ENCODE measurements at regions not wholly inside any gene's neighbourhood (a gene's known extent, or its start where the extent isn't known, plus 50 kb on each side); places are given as distances from the start of the nearest gene placed in this dataset.
"Not testable (repeated sequence)": the region's sequence is repeated elsewhere in the genome, so short reads cannot be mapped to it uniquely, and the experiment has no call there.

DNA sequence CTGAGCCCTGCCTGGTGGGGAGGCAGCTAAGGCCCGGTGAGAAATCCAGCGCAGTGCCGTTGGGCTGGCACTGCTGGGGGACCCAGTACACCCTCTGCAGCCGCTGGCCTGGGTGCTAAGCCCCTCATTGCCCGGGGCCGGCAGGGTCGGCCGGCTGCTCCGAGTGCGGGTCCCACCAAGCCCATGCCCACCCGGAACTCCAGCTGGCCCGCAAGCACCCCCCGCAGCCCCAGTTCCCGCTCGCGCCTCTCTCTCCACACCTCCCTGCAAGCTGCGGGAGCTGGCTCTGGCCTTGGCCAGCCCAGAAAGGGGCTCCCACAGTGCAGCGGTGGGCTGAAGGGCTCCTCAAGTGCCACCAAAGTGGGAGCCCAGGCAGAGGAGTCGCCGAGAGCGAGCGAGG is 225.1 kb upstream of the ANKH start:
- not testable (repeated sequence) for DNase-seq (ENCODE audit: low spot score)

DNA sequence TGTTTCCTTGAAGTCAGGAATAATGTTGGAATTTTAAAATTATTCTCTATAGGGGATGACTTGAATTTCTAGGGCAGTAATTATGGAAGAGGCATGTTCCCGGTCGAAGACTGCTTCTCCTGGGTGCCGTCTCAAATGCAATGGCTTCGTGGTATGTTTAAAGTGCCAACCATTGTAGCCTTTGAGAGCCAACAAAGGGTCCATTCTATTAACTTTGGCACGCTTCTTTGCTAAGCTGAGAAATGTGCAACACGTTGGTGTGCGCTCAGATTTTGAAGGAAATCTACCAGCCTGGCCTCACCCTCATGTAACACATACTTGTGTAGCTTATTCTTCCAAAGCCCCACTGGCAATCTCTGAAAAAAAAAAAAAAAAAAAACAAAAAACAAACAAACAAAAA is 221.2 kb upstream of the ANKH start:
- DNase-seq (ENCODE audit: low spot score): no peak

DNA sequence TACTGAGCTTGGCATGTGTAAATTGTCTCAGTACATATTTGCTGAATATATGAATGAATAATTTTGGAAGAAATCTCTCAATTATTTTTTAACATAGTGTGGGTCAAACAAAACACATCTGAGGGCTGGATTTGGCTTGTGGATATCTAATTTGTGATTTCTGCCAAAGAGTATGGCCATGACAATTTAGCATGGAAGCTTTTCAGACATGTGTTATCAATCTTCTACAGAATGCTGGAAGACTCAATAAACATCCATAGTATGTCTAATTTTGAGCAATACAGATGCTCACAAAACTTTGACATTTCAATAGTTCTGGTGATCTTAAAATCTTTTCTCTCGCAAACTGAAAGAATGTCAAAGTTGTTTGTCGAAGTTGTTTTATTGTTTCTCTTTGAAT is 214.1 kb upstream of the ANKH start:
- no peak for DNase-seq (ENCODE audit: low spot score)

DNA sequence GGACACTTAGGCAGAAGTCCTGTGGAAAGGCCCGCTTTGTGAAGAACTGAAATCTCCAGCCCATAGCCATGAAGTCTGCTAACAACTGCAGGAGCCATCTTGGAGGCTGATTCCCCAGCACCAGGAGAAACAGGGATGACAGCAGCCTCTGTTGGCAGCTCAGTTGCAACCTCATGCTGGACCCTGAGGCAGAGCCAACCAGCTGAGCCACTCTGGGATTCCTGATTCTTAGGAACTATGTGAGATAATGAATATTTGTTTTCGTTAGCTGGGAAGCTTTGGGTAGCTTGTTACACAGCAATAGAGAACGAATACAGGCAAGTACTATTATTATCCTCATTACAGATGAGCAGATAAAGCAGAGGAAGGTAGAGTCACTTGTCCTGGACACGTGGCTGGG is 210.5 kb upstream of the ANKH start:
- no peak for DNase-seq (ENCODE audit: low spot score)

DNA sequence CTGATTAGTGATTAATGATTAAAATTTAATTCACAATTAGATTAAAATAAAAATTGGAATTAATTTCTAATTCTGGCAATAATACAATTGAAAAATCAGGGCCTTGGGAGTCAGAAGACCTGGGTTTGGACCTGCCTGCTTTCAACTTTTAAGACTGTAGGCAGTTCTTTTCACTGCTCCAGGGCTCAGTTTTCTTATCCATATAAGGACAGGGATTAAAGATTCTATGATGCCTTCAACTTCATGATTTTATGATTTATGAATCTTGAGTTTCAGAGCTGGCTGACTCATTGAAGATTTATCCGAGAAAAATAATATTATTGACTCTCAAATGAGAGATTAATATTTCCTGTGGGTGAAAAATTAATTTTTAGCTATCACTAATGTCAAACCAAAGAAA is 208.6 kb upstream of the ANKH start:
- no peak for DNase-seq (ENCODE audit: low spot score)

DNA sequence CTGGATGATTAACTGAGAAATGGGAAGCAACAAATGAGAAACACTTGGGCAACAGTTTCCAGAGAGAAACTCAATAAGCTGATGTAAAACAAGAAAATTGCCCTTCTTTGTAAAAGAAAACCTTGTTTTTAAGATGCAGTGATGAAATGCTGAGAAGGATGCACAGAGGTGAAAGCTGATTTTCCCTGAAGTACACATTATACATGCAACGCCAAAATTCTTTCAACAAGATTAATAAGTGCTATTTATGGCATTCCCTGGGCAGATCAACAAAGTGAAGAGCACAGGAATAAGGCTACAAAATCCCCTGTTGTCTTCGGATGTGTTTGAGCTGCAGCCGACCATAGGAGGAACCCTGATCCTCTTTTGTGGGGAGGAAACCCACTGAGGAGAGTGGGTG is 208.0 kb upstream of the ANKH start:
- no peak for DNase-seq (ENCODE audit: low spot score)

DNA sequence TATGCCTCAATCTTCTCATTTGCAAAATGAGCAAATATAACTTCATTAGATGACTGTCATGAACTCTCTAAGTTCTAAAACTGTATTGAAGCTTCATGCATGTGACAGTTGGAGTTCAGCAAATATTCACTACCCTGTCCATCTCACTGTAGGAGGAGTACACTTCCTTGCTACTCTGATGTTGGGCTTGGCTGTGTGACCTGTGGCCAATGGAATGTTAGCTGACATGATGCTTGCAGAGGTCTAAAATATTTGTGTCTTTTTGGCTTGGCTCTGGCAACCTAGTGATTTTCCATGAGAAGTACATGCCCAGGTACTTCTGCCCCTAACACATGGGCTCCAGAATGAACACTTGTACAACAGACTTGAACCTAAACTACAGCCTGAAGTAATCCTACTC is 203.1 kb upstream of the ANKH start:
- DNase-seq (ENCODE audit: low spot score): no peak

DNA sequence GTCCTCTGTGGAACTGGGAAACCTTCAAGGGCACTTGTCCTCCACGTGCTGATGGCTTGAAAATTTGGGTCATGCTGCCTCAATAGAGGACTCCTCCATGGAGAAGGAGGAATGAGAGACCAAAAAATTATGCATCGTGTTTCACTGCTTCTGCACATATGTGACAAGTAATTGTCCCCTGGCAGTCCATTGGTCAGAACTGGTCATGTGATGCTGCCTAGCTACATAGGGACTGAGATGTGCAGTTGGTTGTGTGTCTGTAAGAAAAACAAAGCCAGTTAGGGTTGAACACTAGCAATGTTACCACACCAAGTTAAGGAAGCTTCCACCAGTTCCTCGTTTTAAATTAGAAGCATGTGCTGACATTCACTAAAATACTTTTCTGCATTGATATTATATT is 201.9 kb upstream of the ANKH start:
- DNase-seq (ENCODE audit: low spot score): no peak

DNA sequence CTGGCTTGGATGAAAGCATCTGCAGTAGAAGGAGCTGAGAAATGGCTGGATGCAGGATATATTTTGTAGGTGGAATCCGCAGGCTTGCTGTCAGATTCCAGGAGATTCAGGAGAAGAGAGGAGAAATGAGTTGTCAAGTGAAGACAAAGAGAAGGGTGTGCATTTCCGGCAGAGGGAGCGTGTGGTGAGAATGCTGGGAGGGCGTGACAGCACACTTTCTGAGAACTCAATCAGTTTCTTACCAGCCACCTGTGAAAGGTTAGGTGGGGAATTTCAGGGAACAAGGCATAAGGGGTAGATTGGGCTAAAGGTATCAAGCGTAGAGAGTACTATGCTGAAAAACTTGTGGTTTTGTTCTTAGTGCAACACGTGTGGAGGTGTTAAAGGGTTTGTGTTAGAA is 199.3 kb upstream of the ANKH start:
- no peak for DNase-seq (ENCODE audit: low spot score)

DNA sequence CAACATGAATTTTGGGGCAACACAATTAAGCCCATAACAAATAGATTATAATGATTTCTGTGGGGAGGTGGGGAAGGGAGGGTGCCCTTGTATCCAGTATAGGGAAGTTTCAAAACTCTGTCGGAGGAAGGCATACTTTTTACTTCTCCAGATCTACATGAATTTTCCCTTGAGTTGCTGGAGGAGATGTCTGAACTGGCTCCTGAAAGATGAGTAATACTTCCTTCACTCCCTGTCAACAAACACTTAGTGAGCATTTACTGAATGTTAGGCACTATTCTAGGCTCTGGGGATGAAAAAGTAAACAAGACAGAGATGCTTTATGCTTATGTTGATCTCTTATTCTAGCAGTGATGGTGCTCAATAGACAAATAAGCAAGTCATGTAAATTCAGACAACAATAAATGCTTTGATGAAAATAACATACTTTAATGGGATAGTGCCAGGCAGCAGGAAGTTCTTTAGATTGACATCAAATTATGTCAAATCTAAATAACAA is 197.9 kb upstream of the ANKH start:
- DNase-seq (ENCODE audit: low spot score): no peak

DNA sequence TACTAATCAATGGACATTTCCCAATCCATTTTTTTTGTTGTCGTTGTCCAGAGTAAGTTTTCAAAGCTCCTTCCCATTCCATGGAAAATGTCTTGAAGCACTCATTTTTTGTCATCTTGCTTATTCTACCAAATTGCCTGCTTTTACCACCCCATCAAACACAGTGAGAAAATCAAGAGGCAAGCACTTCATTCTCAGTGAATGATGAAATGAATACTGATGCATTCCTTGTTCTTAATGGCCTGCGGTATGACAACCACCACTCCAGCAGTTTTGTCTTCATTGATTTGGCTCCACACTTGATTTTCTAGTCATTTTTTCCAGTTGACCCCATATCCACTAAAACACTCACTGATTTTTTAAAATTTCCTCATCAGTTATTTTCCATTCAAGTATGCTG is 193.5 kb upstream of the ANKH start:
- DNase-seq (ENCODE audit: low spot score): no peak

DNA sequence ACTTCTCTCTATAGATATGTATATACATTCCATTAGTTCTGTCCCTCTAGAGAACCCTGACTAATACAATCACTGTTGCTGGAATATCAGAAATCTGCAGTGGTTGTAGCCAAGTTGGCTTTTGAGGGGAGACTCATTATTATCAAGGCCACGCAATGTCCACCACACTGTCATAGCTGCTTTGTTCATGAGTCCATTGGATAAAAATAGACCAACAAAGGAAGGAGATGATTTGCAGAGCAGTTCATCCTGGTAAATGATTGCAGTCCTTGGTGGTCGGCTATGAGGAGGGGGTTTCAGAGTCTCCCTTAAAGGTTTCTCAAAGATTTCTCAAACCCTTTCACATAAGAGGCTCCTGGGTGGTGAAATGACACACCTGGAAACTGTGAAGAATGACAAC is 192.8 kb upstream of the ANKH start:
- DNase-seq (ENCODE audit: low spot score): no peak

DNA sequence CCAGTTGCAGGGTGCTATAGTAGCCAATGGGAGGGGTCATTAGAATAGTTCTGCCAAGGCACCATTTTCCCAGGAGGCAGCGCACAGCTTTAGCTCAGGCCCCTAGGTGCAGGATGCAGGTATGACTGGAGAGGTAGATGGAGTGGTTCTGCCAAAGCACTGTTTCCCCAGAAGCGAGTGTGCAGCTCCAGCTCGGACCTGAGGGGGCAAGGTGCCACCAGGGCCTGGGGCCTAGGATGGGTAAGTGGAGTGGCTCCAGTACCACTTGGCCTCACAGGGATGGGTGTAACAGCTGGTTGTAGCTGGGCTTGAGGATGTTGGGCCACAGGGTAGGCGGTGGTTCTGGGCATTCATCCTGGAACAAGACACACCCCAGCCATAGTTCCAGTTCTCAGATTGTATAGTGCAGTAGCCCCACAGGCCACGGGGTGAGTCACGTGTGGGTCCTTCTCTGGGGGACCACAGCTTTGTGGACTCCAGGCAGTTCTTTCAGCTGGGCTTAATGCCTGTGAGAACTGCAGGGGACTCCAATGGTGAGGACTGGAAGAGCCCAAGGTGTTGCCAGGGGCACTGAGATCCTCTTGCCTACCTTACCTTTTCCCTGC is 185.5 kb upstream of the ANKH start:
- no peak for DNase-seq (ENCODE audit: low spot score)

DNA sequence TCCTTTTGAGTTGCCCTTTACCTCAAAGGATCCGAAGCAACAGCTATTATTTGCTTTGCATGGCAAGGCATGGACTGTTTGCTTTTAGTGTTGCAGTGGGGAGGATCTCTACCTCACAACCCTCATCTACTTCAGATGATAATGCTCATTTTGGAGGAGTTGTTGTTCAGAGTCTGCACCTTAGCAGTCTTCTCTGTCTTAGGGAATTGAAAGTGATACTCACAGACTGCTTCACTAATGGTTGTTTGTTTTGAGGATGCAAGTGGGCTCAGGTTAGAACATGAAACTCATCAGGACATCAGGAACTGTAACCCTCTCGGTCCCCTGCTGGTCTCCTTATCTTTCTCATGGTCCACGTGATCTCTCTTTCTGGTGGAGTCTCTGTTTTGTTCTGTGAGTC is 172.9 kb upstream of the ANKH start:
- DNase-seq (ENCODE audit: low spot score): no peak

DNA sequence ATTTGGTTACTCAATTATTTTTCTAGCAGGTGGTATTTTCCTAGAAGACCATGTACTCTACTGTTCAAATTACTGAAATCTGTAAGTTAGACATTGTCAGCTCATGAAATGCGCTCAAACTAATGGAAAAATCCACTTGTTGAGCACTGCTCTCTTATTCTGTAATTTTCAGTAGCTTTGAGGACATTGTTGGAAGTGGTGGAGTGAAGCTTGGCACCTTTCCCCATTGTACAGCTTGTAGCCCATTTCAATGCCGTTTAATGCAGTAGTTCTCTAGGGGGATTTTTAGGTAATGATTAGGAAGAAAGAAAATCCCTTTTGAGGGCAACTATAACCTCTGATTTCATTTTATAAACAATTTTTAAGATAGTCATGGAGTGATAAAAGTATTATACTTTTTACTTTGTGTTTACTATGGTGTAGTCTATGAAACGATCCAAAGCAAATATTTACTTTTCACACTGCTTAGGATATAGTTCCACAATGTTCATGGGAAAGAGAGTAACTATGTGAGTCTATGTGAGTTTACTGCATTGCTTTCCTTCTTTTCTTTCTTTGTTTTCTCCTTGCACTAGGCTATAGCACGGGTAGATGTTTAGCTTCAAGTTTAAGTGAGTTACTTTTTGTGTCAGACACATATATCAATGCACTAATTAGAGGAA is 165.8 kb upstream of the ANKH start:
- no peak for DNase-seq (ENCODE audit: low spot score)

DNA sequence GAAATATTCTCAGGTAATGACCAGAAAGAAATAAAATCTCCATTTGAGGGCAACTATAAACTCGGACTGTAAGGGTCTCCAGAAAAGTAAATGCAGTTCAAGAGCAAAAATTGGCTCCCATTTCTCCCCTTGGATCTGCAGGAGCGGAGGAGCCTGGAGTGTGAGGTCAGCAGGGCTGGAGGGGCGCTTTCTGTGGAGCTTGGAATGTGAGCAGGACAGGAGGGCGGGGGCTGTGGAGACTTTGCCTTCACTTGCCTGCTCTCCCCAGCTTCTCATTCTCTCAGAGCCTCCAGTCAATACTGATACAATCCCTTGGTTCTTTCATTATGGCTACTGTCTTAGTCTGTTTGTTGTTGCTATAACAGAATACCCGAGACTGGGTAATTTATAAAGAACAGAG is 162.8 kb upstream of the ANKH start:
- no peak for DNase-seq (ENCODE audit: low spot score)

DNA sequence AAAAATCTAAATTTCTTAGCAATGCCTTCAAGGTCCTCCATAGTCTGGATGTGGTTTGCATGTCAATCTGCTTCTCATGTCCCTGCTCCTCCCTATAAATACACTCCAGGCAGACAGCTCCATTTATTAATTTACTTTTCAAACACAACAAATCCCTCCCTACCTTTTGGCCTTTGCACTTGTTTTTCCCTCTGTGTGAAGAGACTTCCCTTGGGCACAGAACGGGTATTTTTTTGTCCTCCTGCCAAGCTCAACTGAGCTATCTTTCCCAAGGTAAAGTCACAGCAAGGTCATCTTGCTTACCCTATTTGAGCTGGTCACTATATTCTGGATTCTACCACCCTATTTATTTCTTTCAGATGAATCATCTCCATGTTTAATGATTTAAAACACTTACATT is 159.6 kb upstream of the ANKH start:
- no peak for DNase-seq (ENCODE audit: low spot score)

DNA sequence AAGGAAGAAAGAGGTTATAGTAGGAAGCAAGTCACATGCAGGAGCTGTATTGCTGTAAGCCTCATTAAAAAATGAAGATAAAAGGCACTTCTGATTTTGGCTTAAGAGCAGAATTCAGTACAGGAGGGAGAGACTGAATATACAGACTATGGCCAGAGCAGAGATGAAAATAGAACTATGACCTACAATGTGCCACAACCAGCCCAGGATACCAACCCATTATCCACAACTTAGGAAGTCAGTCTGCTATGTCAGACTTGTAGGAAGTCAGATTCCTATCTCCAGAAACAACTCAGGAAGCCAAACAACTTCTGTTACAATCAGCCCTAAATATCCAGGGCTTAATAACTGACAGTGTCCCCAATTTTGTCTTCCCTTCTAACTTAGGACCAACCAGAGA is 156.2 kb upstream of the ANKH start:
- DNase-seq (ENCODE audit: low spot score): no peak

DNA sequence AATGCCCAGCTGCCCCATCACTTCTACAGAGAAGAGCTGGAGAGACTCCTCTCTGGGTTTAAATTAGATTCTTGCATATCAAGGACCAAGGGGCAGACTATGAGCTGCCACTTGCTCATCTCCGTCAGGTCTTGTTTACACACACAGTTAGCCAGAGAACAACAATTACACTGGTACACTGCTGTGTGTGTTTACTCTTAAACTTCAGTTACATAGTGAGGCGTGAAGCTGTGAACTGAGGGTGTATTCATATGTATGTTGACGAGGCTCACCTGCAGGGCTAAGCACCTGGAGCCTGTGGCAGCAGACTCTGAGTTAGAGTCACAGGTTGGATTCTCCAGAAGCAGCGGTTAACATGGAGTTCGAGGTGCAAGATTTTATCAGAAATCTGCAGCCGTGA is 155.4 kb upstream of the ANKH start:
- no peak for DNase-seq (ENCODE audit: low spot score)

DNA sequence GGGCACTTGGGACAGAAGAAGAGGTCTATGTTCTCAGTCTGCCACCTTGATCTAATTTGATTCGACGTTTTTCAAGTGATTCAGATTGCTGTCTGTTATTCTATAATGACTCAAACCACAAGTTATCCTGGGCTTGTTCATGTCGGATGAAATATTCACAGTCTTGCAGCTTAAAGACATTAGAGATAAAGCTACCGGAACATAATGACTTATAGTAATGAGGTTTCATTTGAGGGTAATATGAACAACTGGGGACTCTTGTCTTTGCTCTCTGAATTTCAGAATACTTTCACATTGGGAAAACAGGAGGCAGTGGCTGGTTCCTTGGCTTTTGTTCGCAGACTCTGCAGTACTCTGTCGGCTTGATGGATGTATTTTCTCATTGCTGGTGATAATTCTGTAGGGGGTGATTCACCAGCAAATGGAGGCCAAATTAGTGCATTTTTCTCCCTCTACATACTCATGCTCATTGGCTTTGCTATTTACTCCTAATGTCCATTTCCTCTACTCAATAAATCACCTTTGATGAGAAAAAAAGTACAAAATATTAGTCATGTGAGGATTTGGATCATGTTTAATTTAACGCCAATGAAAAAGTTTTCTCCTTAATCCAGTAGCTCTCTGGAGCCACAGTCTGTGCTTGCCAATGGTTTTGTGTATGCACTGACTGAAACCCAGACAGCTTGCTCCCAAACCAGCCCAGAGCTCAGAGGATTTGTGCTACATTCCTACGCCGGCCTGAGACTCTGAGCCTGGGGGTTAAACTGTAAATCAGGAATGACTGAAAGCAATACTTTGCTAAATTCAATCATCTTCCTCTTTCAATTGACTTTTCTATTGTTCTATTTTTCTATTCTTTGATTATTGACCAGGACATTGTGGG is 154.7 kb upstream of the ANKH start:
- DNase-seq (ENCODE audit: low spot score): no peak

DNA sequence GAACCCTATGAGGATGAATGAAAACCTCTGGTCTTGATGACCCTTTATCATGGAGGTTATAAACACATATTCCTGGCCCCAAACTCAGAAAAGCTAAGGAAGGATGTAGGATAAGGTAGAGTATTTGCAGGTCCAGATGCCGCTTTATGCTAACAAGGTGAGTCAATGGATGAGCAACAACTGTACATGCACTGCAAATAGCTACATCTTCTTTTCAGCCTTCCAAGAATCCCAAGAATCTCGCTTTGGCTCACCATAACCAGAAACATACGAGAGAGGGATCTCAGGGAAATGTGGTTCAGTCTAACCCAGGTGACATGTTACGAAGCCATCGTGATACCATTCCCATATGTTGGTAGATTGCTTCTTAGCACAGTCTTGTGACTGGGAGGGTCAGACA is 152.3 kb upstream of the ANKH start:
- no peak for DNase-seq (ENCODE audit: low spot score)

DNA sequence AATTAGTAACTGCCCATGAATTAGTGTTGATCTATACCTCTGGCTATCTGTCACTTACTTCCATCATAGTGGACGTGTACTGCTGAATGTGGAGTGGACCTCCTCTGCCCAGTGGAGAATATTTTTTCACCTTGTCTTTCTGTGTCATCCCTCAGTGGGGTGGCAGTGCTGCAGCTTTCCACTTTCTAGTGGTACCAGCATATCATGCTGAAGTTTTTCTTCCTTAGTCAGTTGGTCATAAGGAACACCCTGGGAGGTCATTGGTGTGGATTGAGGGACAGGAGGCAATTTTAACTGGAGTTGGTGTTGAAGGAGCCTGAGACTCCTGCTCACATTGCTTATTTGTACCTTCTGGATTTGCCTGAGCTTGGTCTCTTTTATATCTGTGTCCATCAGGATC is 151.7 kb upstream of the ANKH start:
- no peak for DNase-seq (ENCODE audit: low spot score)

Measured in hematopoietic multipotent progenitor cell treated with erythropoietin and hydrocortisone succinate and interleukin-3 and kit ligand, for 15 days (in vitro differentiated cells).